Cardiac fibroblast (primary cell): ENCODE measurements at regions not wholly inside any gene's neighbourhood (a gene's known extent, or its start where the extent isn't known, plus 50 kb on each side); places are given as distances from the start of the nearest gene placed in this dataset.

Experiments used
- DNase-seq, 2 donors: peaks; one replicate each; pipeline versions ENCODE4 v3.0.0 to v3.0.0-alpha.2; 2010; ENCODE audit warnings: low read depth in 2 of 2
- H3K4me3 ChIP-seq, 2 donors: replicated peaks in 1 of 2; 1 replicate in 1 of 2; 2 replicates in 1 of 2; pipeline ENCODE4 v1.5.1; 2011; ENCODE audit warnings: low read depth in 2 of 2, low read length in 2 of 2, mild to moderate bottlenecking in 2 of 2, moderate library complexity in 1 of 2
- TF ChIP-seq, protein P1 (sequence below): IDR thresholded peaks from one replicate; pipeline ENCODE4 v1.5.1; 2011; ENCODE audit warnings: low read depth, mild to moderate bottlenecking, low read length, inconsistent platforms

DNA sequence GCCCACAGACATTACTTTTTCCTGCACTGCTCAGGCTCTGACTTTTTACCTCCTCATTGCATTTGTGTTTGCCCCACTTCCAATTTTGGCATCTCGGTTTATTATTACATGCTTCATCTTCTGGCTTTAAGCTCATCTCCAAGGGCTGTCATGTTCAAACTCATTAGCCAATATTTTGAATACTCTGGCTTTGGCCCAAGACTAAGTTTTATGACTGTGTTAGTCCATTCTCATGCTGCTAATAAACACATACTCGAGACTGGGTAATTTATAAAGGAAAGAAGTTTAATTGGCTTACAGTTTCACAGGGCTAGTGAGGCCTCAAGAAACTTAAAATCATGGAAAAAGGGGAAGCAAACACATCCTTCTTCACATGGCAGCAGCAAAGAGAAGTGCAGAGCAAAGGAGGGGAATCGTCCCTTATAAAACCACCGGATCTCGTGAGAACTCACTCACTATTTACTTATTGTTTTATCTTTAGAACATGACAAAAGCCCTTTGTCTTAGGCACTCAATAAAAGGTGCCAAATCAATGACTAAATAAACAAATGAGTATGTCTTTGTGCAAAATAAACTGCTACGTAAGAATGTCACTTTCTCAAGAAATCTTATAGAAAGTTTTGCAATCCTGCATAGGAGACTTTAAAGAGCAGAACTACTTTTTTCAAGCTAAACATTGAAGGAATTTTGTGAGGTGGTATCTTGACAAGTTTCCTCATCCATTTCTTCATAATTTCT lies 233.4 kb upstream of the SPRY2 start:
- TF ChIP-seq, protein P1, sequence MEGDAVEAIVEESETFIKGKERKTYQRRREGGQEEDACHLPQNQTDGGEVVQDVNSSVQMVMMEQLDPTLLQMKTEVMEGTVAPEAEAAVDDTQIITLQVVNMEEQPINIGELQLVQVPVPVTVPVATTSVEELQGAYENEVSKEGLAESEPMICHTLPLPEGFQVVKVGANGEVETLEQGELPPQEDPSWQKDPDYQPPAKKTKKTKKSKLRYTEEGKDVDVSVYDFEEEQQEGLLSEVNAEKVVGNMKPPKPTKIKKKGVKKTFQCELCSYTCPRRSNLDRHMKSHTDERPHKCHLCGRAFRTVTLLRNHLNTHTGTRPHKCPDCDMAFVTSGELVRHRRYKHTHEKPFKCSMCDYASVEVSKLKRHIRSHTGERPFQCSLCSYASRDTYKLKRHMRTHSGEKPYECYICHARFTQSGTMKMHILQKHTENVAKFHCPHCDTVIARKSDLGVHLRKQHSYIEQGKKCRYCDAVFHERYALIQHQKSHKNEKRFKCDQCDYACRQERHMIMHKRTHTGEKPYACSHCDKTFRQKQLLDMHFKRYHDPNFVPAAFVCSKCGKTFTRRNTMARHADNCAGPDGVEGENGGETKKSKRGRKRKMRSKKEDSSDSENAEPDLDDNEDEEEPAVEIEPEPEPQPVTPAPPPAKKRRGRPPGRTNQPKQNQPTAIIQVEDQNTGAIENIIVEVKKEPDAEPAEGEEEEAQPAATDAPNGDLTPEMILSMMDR = no peak
- DNase-seq = peak in 1 of 2 donors; percentile 30
- no peak overlapping the region for H3K4me3 ChIP-seq

DNA sequence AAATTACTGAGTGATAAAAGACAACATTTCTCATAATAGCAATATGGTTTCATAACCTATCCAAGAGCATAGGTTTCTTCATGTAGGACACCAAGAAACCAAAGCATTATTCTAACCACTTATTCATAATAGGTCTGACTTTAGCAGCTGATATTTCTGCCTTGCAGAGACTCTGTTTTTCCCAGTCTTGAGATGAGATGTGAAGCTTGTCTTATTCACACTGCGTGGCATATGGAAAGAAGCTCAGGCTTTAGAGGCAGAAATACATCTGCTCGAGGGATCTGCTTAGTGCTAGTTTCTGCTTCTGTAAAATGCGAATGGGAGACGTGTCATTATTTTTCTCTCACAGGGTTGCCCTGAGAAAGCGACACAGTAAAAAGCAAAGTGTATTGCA lies 232.0 kb upstream of the SPRY2 start:
- TF ChIP-seq, protein P1 = no peak
- no peak overlapping the region for H3K4me3 ChIP-seq
- no peak for DNase-seq

GRCh38 chr13:80572308-80572922 lies 231.5 kb upstream of the SPRY2 start:
- TF ChIP-seq, protein P1 = no peak
- no peak overlapping the region for H3K4me3 ChIP-seq

DNA sequence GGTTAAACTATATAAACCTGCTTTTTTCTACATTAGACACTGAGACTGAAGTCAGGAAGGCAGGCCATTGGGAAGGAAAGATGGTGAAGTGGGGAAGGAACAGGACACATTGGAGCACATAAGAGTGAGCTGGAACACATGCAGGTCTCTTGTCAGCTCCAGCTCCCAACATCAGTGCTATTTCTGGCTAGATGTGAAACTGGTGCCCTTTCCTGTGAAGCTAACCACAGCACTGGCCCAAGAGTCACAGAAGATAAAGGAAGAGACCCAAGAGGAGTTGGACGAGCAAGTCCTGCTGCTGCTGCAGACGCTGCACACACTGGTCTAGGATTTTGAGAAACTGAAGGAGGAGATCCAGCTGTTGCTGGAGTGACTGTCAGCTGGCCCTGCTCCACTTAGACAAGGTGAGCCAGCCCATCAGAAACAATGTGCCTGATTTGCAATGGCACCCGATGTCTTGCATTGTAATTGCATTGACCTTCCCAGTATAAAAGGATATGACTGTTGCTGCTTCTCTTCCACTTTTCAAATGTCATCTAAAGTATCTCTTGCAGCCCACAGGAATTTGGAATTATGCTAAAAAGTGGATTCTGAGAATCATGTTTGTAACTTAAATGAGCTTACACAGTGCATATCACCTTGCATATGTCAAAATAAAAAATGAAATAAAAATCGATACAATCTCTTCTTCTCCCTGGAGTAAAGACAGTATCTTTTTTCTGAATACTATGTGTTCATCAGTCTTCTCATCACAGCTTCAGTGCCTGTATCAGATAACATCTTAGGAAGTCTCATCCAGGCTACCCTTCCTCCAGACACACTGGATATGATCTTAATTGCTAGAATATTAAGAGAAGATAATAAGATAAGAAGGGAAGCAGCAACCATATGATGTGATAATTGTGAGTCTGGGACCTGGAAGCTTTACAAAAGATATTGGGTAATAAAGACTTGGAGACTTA lies 230.7 kb upstream of the SPRY2 start:
- no peak overlapping the region for H3K4me3 ChIP-seq
- no peak for DNase-seq
- TF ChIP-seq, protein P1 = no peak

More at GRCh38 chr13:80572308-80572922, 231.5 kb upstream of the SPRY2 start:
- no peak for DNase-seq

- TF ChIP-seq, protein P1 = no peak
- no peak for DNase-seq
- H3K4me3 ChIP-seq = no peak overlapping the region
These were observed 222.5 kb upstream of the SPRY2 start for GRCh38 chr13:80563439-80563838.

- no peak overlapping the region for H3K4me3 ChIP-seq
- DNase-seq = no peak
- TF ChIP-seq, protein P1 = no peak
These were observed 221.7 kb upstream of the SPRY2 start for GRCh38 chr13:80562433-80563156.
